ENCODE measurements at regions not wholly inside any gene's neighbourhood (a gene's known extent, or its start where the extent isn't known, plus 50 kb on each side); places are given as distances from the start of the nearest gene placed in this dataset.

GRCh38 chr10:108360187-108360586, 1195.7 kb upstream of the SORCS1 start:
- H3K36me3 ChIP-seq (ENCODE audit: control insufficient read depth, insufficient read depth, low read length) = no peaks in the 10 kb centered on the region
- H3K27me3 ChIP-seq (ENCODE audit: control insufficient read depth, insufficient read depth, low read length) = no peaks in the 10 kb centered on the region
- DNase-seq (ENCODE audit: low read depth) = peak; percentile 82
- TF ChIP-seq CTCF (IDR thresholded peaks at IDR 0.05; ENCODE audit: insufficient read depth, low read length, poor library complexity, severe bottlenecking) = no peak
- H3K4me3 ChIP-seq (ENCODE audit: low read depth, low read length) = no peak overlapping the region

GRCh38 chr10:108358912-108359311, 1194.4 kb upstream of the SORCS1 start:
- peak; percentile 13 for TF ChIP-seq CTCF (IDR thresholded peaks at IDR 0.05; ENCODE audit: insufficient read depth, low read length, poor library complexity, severe bottlenecking)
- Histone ChIP-seq H3K36me3 (ENCODE audit: control insufficient read depth, insufficient read depth, low read length) (no peaks in the 10 kb centered on the region), H3K27me3 (ENCODE audit: control insufficient read depth, insufficient read depth, low read length) (no peaks in the 10 kb centered on the region), H3K4me3 (ENCODE audit: low read depth, low read length) (no peak overlapping the region)
- peak; percentile 86 for DNase-seq (ENCODE audit: low read depth)

GRCh38 chr10:108352771-108353170, 1188.3 kb upstream of the SORCS1 start:
- TF ChIP-seq CTCF (IDR thresholded peaks at IDR 0.05; ENCODE audit: insufficient read depth, low read length, poor library complexity, severe bottlenecking) = no peak
- no peak overlapping the region for H3K4me3 ChIP-seq (ENCODE audit: low read depth, low read length)
- no peak for DNase-seq (ENCODE audit: low read depth)

GRCh38 chr10:108348215-108348614, 1183.7 kb upstream of the SORCS1 start:
- no peak for DNase-seq (ENCODE audit: low read depth)
- H3K27me3 ChIP-seq (ENCODE audit: control insufficient read depth, insufficient read depth, low read length) = no peaks in the 10 kb centered on the region

More at GRCh38 chr10:108352771-108353170, 1188.3 kb upstream of the SORCS1 start:
- no peaks in the 10 kb centered on the region for H3K27me3 ChIP-seq (ENCODE audit: control insufficient read depth, insufficient read depth, low read length)
- no peaks in the 10 kb centered on the region for H3K36me3 ChIP-seq (ENCODE audit: control insufficient read depth, insufficient read depth, low read length)

GRCh38 chr10:108346066-108346465, 1181.6 kb upstream of the SORCS1 start:
- no peaks in the 10 kb centered on the region for H3K27me3 ChIP-seq (ENCODE audit: control insufficient read depth, insufficient read depth, low read length)
- no peak overlapping the region for H3K4me3 ChIP-seq (ENCODE audit: low read depth, low read length)
- DNase-seq (ENCODE audit: low read depth) = no peak
- no peaks in the 10 kb centered on the region for H3K36me3 ChIP-seq (ENCODE audit: control insufficient read depth, insufficient read depth, low read length)
- no peak for TF ChIP-seq CTCF (IDR thresholded peaks at IDR 0.05; ENCODE audit: insufficient read depth, low read length, poor library complexity, severe bottlenecking)

More at GRCh38 chr10:108348215-108348614, 1183.7 kb upstream of the SORCS1 start:
- no peaks in the 10 kb centered on the region for H3K36me3 ChIP-seq (ENCODE audit: control insufficient read depth, insufficient read depth, low read length)
- TF ChIP-seq CTCF (IDR thresholded peaks at IDR 0.05; ENCODE audit: insufficient read depth, low read length, poor library complexity, severe bottlenecking) = no peak
- H3K4me3 ChIP-seq (ENCODE audit: low read depth, low read length) = no peak overlapping the region

GRCh38 chr10:108338146-108338545, 1173.6 kb upstream of the SORCS1 start:
- DNase-seq (ENCODE audit: low read depth) = no peak
- Histone ChIP-seq H3K27me3 (ENCODE audit: control insufficient read depth, insufficient read depth, low read length) (no peaks in the 10 kb centered on the region), H3K36me3 (ENCODE audit: control insufficient read depth, insufficient read depth, low read length) (no peaks in the 10 kb centered on the region), H3K4me3 (ENCODE audit: low read depth, low read length) (no peak overlapping the region)
- no peak for TF ChIP-seq CTCF (IDR thresholded peaks at IDR 0.05; ENCODE audit: insufficient read depth, low read length, poor library complexity, severe bottlenecking)
